GM21529 (cell line): ENCODE measurements at regions not wholly inside any gene's neighbourhood (a gene's known extent, or its start where the extent isn't known, plus 50 kb on each side); places are given as distances from the start of the nearest gene placed in this dataset.

Experiments used
- ATAC-seq: cut with Tn5 transposase; IDR thresholded peaks from one replicate; pipeline ENCODE4 v1.9.1; 2021; ENCODE audit not compliant: unreplicated experiment

- ATAC-seq: no peak
These were observed 455.7 kb downstream of the TSN start for GRCh38 chr2:122210898-122211856.

- ATAC-seq: no peak
These were observed 457.9 kb downstream of the TSN start for GRCh38 chr2:122213312-122213711.

GRCh38 chr2:122216071-122216470 is 460.6 kb downstream of the TSN start:
- ATAC-seq: no peak

- ATAC-seq: no peak
These were observed 461.4 kb downstream of the TSN start for GRCh38 chr2:122216901-122217300.

GRCh38 chr2:122218596-122218995 is 463.1 kb downstream of the TSN start:
- no peak for ATAC-seq

- ATAC-seq: no peak
These were observed 464.1 kb downstream of the TSN start for GRCh38 chr2:122219504-122219903.

- no peak for ATAC-seq
These were observed 466.2 kb downstream of the TSN start for GRCh38 chr2:122221665-122222064.

- ATAC-seq: no peak
These were observed 475.8 kb downstream of the TSN start for GRCh38 chr2:122231296-122231695.

GRCh38 chr2:122233372-122233771 is 477.9 kb downstream of the TSN start:
- no peak for ATAC-seq

GRCh38 chr2:122236152-122236874 is 480.9 kb downstream of the TSN start:
- no peak for ATAC-seq

GRCh38 chr2:122236925-122237324 is 481.5 kb downstream of the TSN start:
- ATAC-seq: no peak

GRCh38 chr2:122237450-122237849 is 482.0 kb downstream of the TSN start:
- ATAC-seq: no peak

GRCh38 chr2:122238006-122238559 is 482.6 kb downstream of the TSN start:
- no peak for ATAC-seq

- no peak for ATAC-seq
These were observed 484.0 kb downstream of the TSN start for GRCh38 chr2:122239440-122239839.

GRCh38 chr2:122244598-122245229 is 489.3 kb downstream of the TSN start:
- ATAC-seq: no peak

GRCh38 chr2:122249673-122250072 is 494.2 kb downstream of the TSN start:
- ATAC-seq: no peak

GRCh38 chr2:122251158-122251557 is 495.7 kb downstream of the TSN start:
- no peak for ATAC-seq

- ATAC-seq: no peak
These were observed 496.1 kb downstream of the TSN start for GRCh38 chr2:122251566-122251965.

GRCh38 chr2:122255924-122256323 is 500.5 kb downstream of the TSN start:
- no peak for ATAC-seq

GRCh38 chr2:122261911-122262310 is 506.5 kb downstream of the TSN start:
- no peak for ATAC-seq

GRCh38 chr2:122263746-122264145 is 508.3 kb downstream of the TSN start:
- no peak for ATAC-seq
